Left ventricle myocardium inferior (tissue), 1 donor: ENCODE measurements at regions not wholly inside any gene's neighbourhood (a gene's known extent, or its start where the extent isn't known, plus 50 kb on each side); places are given as distances from the start of the nearest gene placed in this dataset.

Source experiments
- DNase-seq: peaks from one replicate; pipeline ENCODE4 v3.0.0-alpha.2; 2020
- H3K27ac ChIP-seq: fragments of 200-600 bp; replicated peaks from 2 replicates; pipeline ENCODE4 v1.8.0; 2021
- H3K27me3 ChIP-seq: fragments of 200-600 bp; 2 replicates; pipeline ENCODE4 v1.8.0; 2021; ENCODE audit warnings: low read depth
- H3K36me3 ChIP-seq: fragments of 200-600 bp; 2 replicates; pipeline ENCODE4 v1.8.0; 2021
- H3K4me1 ChIP-seq: fragments of 200-600 bp; 2 replicates; pipeline ENCODE4 v1.8.0; 2021
- H3K4me3 ChIP-seq: fragments of 200-600 bp; 2 replicates; pipeline ENCODE4 v1.8.0; 2021; ENCODE audit warnings: mild to moderate bottlenecking, moderate library complexity
- H3K9me3 ChIP-seq: fragments of 200-600 bp; replicated peaks from 2 replicates; pipeline ENCODE4 v1.8.0; 2021
- intact Hi-C: fragments of 100-400 bp; cut with micrococcal nuclease; formaldehyde crosslinking; loops from one replicate; pipeline ENCODE4 v1.11.0; 2022
- TF ChIP-seq, protein P1 (sequence below): fragments of 200-600 bp; IDR thresholded peaks from 2 replicates; pipeline ENCODE4 v1.8.0; 2021; ENCODE audit warnings: antibody characterized with exemption, mild to moderate bottlenecking, borderline replicate concordance
- donor health status: DM: no; HTN: yes; CAD: no; lungs with severe emphysema.

DNA sequence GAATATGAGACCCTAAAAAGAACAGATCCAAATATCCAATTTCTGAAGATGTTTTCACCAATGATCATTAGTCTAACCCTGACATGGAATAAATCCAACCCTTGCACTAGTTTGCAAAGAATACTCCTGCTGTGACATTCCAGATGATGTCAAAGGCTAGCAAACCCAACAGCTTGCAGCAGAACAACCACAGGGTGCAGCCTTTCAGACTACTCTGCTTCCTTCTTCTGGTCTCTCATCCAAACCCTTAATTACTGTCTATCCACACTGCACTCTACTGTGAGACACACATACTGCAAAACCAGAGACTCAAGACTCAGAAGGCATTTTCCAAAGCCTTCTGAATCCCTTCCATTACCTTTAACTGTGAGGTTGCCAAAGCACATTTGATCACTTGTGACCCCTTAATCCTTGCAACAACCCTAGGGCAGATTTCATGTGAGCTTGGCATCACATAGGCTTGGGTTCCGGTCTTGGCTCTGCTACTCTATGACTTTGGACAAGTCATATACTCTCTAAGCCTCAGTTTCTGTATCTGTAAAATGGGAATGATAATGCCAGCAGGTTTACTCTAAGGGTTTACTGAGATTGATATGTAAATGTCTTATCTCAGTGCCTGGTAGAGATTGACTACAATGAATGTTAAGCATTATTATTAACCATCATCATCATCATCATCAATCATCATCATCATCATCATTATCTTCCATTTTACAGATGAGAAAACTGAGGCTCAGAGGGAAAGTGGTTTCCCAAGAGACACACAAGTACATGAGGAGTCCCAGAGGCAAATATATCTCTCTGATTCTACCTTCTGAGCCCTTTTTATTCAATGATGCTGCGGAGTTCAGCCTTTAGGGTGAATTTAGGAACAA lies 94.5 kb downstream of the SYF2 start:
- intact Hi-C loops, result no loop called here
- Histone ChIP-seq H3K36me3 (no peaks in the 10 kb centered on the region), H3K27ac (no peak overlapping the region), H3K4me1 (no peaks in the 10 kb centered on the region), H3K27me3 (peaks cover 69% of the 10 kb centered on the region), H3K9me3 (no peaks in the 10 kb centered on the region), H3K4me3 (no peak overlapping the region)
- DNase-seq, result no peak
- TF ChIP-seq, protein P1, sequence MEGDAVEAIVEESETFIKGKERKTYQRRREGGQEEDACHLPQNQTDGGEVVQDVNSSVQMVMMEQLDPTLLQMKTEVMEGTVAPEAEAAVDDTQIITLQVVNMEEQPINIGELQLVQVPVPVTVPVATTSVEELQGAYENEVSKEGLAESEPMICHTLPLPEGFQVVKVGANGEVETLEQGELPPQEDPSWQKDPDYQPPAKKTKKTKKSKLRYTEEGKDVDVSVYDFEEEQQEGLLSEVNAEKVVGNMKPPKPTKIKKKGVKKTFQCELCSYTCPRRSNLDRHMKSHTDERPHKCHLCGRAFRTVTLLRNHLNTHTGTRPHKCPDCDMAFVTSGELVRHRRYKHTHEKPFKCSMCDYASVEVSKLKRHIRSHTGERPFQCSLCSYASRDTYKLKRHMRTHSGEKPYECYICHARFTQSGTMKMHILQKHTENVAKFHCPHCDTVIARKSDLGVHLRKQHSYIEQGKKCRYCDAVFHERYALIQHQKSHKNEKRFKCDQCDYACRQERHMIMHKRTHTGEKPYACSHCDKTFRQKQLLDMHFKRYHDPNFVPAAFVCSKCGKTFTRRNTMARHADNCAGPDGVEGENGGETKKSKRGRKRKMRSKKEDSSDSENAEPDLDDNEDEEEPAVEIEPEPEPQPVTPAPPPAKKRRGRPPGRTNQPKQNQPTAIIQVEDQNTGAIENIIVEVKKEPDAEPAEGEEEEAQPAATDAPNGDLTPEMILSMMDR, result no peak

DNA sequence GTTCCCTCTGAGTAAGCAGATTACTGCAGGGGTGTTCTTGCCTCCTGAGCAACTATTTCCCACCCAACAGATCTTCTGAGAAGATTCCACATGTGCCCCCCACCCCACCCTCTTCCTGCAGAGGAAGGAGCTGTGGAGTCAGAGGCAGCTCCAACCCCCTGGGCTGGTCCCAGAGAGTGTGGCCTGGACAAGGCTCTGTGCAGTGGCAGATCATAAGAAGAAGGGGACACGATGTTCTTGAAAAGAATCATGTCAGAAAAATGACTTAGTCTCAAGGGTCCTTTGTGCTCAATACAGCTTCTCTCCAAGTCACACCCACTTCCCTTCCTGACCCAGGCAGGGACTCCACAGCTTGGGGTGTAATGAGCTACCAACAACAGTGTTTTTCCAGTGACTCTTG lies 95.2 kb downstream of the SYF2 start:
- Histone ChIP-seq H3K4me1 (no peaks in the 10 kb centered on the region), H3K36me3 (no peaks in the 10 kb centered on the region), H3K27ac (no peak overlapping the region), H3K27me3 (peaks cover 65% of the 10 kb centered on the region), H3K4me3 (no peak overlapping the region), H3K9me3 (no peaks in the 10 kb centered on the region)
- intact Hi-C loops, result no loop called here
- no peak for DNase-seq
- TF ChIP-seq, protein P1, result no peak

DNA sequence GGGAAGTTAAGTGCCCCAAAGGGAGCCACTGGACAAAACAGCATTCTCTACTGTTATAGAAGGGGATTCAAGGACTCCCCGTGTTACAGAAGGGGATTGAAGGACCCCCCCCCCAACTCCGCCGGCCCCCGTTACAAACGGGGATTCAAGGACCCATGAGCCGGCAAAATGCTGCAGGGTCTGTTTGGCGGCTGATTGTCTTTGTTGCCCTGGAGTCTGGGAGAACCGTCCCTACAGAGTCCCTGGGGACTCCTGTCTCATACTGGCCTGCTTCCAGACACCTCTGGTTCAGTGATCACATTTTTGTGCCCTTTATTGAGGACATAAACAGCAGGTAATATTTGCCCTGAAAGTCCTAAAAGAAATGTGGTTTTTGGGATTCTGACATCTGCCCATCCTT lies 96.4 kb downstream of the SYF2 start:
- no peaks in the 10 kb centered on the region for H3K4me1 ChIP-seq
- no peak overlapping the region for H3K27ac ChIP-seq
- intact Hi-C loops, result no loop called here
- TF ChIP-seq, protein P1, result no peak
- no peaks in the 10 kb centered on the region for H3K36me3 ChIP-seq
- H3K4me3 ChIP-seq, result no peak overlapping the region
- no peaks in the 10 kb centered on the region for H3K9me3 ChIP-seq
- peaks cover 74% of the 10 kb centered on the region for H3K27me3 ChIP-seq
- no peak for DNase-seq

DNA sequence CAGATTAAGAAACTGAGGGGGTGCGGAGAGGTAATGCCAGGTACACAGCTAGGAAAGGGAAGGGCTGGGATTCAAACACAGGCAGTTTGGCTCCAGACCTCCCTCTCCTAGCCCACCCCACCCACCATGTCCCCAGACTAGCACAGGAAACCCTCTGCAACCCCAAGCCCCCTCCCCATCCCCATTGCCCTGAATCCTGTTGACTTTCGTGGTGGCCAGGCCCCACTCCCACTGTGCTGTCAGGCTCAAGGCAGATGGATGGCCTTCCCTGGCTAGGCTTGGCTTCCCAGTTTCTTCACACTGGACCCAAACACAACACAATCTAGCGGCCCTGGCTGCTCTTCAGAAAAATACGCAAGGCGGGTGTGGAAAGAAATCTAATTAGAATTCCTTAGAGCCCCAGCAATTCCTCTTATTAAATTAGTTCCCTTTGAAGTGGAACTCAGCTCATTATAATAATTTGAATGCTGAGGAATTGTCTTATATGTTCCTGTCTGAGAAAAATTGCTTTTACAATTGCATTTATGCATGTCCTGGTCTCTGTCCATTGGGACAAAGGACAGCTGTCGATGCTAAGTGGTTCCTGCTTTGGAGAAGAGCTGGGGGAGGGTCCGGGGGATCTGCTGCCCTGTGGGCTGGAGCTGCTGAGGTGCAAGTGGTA lies 97.4 kb downstream of the SYF2 start:
- intact Hi-C loops, result no loop called here
- TF ChIP-seq, protein P1, result no peak
- H3K27ac ChIP-seq, result no peak overlapping the region
- peaks cover 68% of the 10 kb centered on the region for H3K27me3 ChIP-seq
- H3K9me3 ChIP-seq, result no peaks in the 10 kb centered on the region
- no peaks in the 10 kb centered on the region for H3K36me3 ChIP-seq
- no peak for DNase-seq
- no peak overlapping the region for H3K4me3 ChIP-seq
- no peaks in the 10 kb centered on the region for H3K4me1 ChIP-seq

DNA sequence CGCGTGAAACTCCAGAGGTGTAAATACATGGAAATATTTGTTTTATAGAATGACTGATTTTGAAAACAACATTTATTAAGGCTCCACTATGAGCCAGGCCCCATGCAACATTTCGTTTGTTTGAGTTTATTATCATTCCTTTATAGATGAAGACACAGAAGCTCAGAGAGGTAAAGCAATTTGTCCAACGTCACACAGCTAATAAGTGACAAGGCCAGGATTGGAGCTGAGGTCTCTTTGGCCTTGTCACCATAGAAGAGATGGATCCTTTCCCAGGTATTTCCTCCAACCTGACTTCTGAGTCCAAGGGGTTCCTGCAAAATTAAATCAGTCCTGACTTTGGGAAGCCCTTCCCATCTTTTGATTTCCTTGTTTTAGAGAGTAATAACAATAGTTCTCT lies 98.0 kb downstream of the SYF2 start:
- intact Hi-C loops, result no loop called here
- Histone ChIP-seq H3K36me3 (no peaks in the 10 kb centered on the region), H3K27ac (no peak overlapping the region), H3K4me1 (no peaks in the 10 kb centered on the region), H3K9me3 (no peaks in the 10 kb centered on the region), H3K27me3 (peaks cover 62% of the 10 kb centered on the region), H3K4me3 (no peak overlapping the region)
- TF ChIP-seq, protein P1, result no peak
- no peak for DNase-seq
